ENCODE measurements at regions not wholly inside any gene's neighbourhood (a gene's known extent, or its start where the extent isn't known, plus 50 kb on each side); places are given as distances from the start of the nearest gene placed in this dataset.

DNA sequence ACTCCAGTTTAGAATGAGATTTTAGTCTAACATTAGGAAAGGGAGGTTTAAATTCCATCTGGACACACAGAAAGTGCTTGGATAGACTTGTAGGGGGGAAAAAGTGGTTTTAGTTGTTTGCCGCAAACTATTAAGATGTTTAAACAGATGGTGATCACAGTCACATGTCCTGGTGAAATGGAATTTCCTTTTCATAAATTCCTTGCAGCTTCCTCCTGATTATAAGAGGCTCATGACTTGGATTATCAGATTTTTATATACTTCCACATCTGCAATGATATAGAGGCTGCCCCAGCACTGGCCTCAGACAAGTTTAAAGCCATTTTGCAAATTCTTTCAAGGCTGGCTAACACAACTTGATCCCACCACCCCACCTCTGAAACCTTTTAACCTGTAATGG, 106.4 kb upstream of the ARMC3 start:
- TF ChIP-seq CTCF (conservative IDR thresholded peaks at IDR 0.05) (no peak), EZH2 (IDR thresholded peaks at IDR 0.05; ENCODE audit: low read depth) (no peak)
- H3K4me2 ChIP-seq: no peak overlapping the region
- no peaks in the 10 kb centered on the region for H3K36me3 ChIP-seq (ENCODE audit: low read depth)
- POLR2A ChIA-PET (ENCODE audit: unreplicated experiment): no interaction called here
- no peak overlapping the region for H2AFZ ChIP-seq
- no TSS peak for BruUV-seq (replicated peaks)
- H3K4me1 ChIP-seq (replicated peaks; ENCODE audit: insufficient read depth): peaks cover 36% of the 10 kb centered on the region
- DNase-seq: no peak
- intact Hi-C loops (cut with micrococcal nuclease; ENCODE audit: unreplicated experiment): loop anchor here (10.0 kb wide), 2 partner anchors 137 to 217 kb away; no protein-coding TSS in a partner anchor
- no peak overlapping the region for H3K4me3 ChIP-seq
- H4K20me1 ChIP-seq (ENCODE audit: insufficient read depth): no peaks in the 10 kb centered on the region
- CTCF ChIA-PET: no interaction called here
- no peaks in the 10 kb centered on the region for H3K9me2 ChIP-seq (ENCODE audit: insufficient read depth)
- H3K79me2 ChIP-seq (ENCODE audit: low read depth): no peaks in the 10 kb centered on the region
- H3F3A ChIP-seq (ENCODE audit: insufficient read depth, low read depth): no peaks in the 10 kb centered on the region; the same call in 1 of the 2 replicates
- 0 out of 2 replicates have a peak, but pooled peaks cover 2% of the 10 kb centered on the region for H3K9me3 ChIP-seq (ENCODE audit: insufficient read depth, low read depth)
- H3K27me3 ChIP-seq (ENCODE audit: insufficient read depth, low read depth): no peaks in the 10 kb centered on the region
- H3K27ac ChIP-seq: no peak overlapping the region

DNA sequence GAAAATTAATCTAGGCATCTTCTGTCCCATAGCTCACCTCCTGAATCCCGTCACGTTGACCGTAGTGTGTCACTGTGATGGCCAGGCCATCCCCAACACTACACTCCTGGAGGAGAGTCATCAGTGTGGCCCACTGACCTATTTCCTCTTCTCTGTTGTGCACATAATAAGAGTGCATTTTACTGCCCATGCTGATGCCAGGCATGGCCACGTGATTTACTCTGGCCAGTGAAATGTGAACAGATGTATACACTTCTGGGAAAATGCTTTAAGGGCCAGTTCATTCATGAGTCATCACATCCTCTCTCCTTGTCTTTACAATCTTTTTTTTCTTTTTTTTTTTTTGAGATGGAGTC, 101.9 kb upstream of the PIP4K2A start:
- Histone ChIP-seq H3K4me1 (replicated peaks; ENCODE audit: insufficient read depth) (peaks cover 12% of the 10 kb centered on the region), H3K4me3 (no peak overlapping the region), H3K4me2 (no peak overlapping the region)

GRCh38 chr10:22810643-22811465, 96.5 kb upstream of the PIP4K2A start:
- no peaks in the 10 kb centered on the region for H3K9me3 ChIP-seq (ENCODE audit: insufficient read depth, low read depth)
- no peak overlapping the region for H3K4me2 ChIP-seq
- no peaks in the 10 kb centered on the region for H3K36me3 ChIP-seq (ENCODE audit: low read depth)
- no peaks in the 10 kb centered on the region for H3F3A ChIP-seq (ENCODE audit: insufficient read depth, low read depth)
- H3K27ac ChIP-seq: no peak overlapping the region
- no peaks in the 10 kb centered on the region for H3K9me2 ChIP-seq (ENCODE audit: insufficient read depth)
- no TSS peak for BruUV-seq (replicated peaks)
- POLR2A ChIA-PET (ENCODE audit: unreplicated experiment): no interaction called here
- no peaks in the 10 kb centered on the region for H4K20me1 ChIP-seq (ENCODE audit: insufficient read depth)
- H3K4me1 ChIP-seq (replicated peaks; ENCODE audit: insufficient read depth): no peaks in the 10 kb centered on the region
- H3K4me3 ChIP-seq: no peak overlapping the region
- TF ChIP-seq CTCF (conservative IDR thresholded peaks at IDR 0.05) (no peak), EZH2 (IDR thresholded peaks at IDR 0.05; ENCODE audit: low read depth) (no peak)
- no peak for DNase-seq
- intact Hi-C loops (cut with micrococcal nuclease; ENCODE audit: unreplicated experiment): no loop called here
- H3K27me3 ChIP-seq (ENCODE audit: insufficient read depth, low read depth): no peaks in the 10 kb centered on the region
- CTCF ChIA-PET: no interaction called here
- H2AFZ ChIP-seq: no peak overlapping the region
- no peaks in the 10 kb centered on the region for H3K79me2 ChIP-seq (ENCODE audit: low read depth)

More for the DNA sequence above, 101.9 kb upstream of the PIP4K2A start:
- H3K9me2 ChIP-seq (ENCODE audit: insufficient read depth): no peaks in the 10 kb centered on the region
- no peaks in the 10 kb centered on the region for H3K36me3 ChIP-seq (ENCODE audit: low read depth)
- DNase-seq: peak; percentile 59 to 64
- no peaks in the 10 kb centered on the region for H3F3A ChIP-seq (ENCODE audit: insufficient read depth, low read depth)
- ChIA-PET POLR2A (ENCODE audit: unreplicated experiment) (interaction anchor here (0.6 to 0.7 kb wide), 2 partner anchors 135 to 379 kb away, joined by 3 read pairs; no protein-coding TSS in a partner anchor), CTCF (no interaction called here)
- no peaks in the 10 kb centered on the region for H3K27me3 ChIP-seq (ENCODE audit: insufficient read depth, low read depth)
- no TSS peak for BruUV-seq (replicated peaks)
- H3K79me2 ChIP-seq (ENCODE audit: low read depth): no peaks in the 10 kb centered on the region
- no peak for TF ChIP-seq CTCF (conservative IDR thresholded peaks at IDR 0.05)
- TF ChIP-seq EZH2 (IDR thresholded peaks at IDR 0.05; ENCODE audit: low read depth): no peak
- 0 out of 2 replicates have a peak, but pooled peaks cover 3% of the 10 kb centered on the region for H3K9me3 ChIP-seq (ENCODE audit: insufficient read depth, low read depth)
- peak overlapping the region; percentile 96 for H3K27ac ChIP-seq
- H4K20me1 ChIP-seq (ENCODE audit: insufficient read depth): no peaks in the 10 kb centered on the region
- intact Hi-C loops (cut with micrococcal nuclease; ENCODE audit: unreplicated experiment): no loop called here
- H2AFZ ChIP-seq: no peak overlapping the region

Measured in PC-9 (cell line).